SW480 (cell line): ENCODE measurements at regions not wholly inside any gene's neighbourhood (a gene's known extent, or its start where the extent isn't known, plus 50 kb on each side); places are given as distances from the start of the nearest gene placed in this dataset.

Experiments
- DNase-seq: peaks from one replicate; pipeline ENCODE4 v3.0.0-alpha.2; 2016; ENCODE audit warnings: low spot score

DNA sequence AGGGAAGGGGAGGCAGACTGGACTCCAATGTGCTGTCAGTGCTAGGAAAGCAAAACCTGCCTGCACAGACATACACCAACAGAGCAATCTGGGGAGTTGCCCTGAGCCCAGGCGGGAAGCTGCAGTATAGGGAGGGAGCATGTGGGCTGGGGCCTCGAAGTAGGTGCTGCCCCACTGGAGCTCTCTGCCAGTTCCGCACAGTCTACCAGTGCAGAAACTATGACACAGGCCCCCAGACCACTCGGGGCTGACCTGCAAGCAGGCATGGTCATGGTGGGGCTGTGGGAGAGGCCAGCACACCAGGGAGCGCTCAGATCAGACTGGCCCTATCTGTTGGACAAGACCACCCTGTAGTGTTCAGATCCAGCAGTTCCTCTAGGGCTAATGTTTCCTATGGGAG lies 344.1 kb upstream of the TRAM1L1 start:
- DNase-seq: no peak

DNA sequence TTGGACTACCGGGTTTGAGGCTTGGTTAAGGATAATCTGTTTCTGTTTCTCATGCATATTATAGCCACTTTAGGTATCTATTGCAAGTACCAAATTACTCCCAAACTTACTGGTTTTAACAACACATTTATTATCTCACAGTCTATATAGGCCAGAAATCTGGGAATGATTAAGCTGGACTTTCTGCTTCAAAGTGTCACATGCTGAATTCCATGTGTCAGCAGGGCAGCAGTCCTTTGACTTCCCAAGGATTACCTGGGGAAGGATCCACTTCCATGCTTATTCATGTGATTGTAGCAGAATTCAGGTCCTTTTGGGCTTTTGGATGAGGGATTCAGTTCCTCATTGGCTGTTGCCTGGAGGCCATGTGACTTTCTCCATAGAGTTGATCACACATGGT lies 349.0 kb upstream of the TRAM1L1 start:
- DNase-seq: no peak

DNA sequence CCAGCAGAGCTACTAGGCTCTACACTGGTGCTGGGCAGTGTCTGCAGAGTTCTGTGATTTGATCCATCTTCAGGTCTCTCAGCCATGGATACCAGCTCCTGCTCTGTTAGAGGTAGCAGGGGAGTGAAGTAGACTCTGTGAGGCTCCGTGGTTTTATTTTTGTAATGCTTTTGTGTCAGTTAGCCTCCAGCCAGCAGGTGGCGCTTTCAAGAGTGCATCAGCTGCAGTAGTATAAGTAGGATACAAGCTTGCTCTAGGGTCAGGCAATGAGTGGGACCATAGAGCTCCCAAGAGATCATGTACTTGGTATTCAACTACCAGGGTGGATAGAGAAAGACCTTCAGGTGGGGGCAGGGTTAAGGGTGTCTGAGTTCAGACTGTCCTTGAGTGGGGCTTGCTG lies 362.5 kb upstream of the TRAM1L1 start:
- no peak for DNase-seq

DNA sequence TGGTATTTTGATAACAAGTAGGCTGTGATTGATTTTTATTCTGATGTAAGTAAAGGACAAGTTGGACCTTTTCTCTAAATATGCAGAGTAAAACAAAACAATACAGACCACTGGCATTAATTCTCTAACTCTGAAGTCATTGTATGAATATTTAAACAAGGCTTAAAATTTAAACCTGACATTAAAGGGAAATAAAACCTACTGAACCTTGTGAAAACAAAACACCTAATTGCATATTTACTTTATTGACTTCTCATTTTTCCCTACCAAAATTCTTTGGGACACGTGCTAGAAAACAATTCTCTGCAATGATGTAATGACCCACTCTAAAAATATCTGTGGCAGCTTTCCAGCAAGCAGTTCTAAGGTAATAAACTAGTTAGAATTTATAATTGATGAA lies 369.7 kb upstream of the TRAM1L1 start:
- no peak for DNase-seq

DNA sequence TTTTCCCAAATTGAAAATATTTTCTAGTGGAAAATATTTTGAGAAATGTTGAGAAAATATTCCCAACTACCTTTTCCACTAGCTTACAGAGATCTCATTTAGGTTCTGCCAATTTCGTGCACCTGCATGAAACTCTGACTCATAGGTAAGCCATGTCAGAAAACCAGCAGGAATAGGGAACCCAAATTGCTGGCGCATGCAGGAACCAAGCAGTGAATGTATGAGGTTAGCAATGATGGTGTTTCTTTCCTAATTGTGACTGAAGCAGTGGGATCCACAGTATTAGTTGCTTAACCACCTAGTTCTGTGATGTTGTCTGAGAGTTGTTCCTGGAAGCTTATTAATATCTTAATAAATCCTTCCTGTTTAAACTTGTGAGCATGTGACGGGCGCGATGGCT lies 381.0 kb upstream of the TRAM1L1 start:
- DNase-seq: peak; percentile 46

DNA sequence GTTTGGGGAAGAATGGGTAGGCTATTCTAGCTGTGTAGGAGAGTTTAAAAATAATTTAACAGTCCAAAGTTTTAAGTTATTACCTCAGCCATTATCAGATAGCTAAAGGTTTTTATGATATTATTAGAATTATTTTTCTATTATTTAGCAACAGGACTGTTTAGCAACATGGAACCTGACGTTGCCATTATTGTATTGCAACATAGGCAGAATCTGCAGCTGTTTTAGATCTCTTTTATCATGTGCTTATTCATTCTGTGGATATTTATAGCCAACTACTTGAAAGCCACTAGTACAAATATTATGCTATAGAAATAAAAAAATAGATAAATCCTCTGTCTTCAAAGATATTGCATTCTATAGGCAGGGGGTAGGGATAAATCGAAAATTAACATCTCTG lies 382.0 kb upstream of the TRAM1L1 start:
- DNase-seq: no peak

DNA sequence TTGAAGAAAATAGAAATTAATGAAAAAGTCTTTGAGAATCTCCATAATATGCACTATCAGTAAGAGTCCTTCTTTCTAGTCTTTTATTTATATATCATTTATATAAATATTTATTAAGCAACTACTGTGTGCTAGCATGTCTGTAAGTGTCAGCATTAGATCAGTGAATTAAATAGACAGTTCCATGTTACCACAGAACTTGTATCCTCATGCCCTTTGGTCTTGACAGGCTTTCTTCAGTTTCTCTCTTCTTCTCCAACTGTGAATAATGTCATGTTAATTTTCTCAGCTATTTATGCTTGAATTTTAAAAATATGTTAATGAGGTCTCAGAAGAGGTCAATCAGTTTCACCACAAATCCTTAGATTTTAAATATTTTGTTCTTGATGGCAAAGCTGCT lies 389.6 kb upstream of the TRAM1L1 start:
- DNase-seq: no peak

DNA sequence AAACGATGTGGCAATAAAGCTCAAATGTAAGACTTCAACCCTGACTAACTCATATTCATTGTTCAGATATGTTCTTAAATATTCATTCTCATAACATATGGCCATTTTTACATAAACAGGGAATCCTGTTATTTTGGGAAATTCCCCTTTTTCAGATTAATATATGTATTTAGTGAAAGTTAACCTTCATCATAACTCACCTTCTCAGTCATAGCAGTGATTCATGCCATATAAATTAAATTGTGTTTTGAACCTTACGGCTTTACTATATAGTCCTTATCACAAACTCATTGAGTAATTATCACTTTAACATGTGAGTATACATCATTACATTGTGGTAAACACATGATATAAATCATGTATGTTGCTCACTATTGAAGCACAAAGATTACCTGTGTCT lies 392.5 kb upstream of the TRAM1L1 start:
- DNase-seq: no peak

DNA sequence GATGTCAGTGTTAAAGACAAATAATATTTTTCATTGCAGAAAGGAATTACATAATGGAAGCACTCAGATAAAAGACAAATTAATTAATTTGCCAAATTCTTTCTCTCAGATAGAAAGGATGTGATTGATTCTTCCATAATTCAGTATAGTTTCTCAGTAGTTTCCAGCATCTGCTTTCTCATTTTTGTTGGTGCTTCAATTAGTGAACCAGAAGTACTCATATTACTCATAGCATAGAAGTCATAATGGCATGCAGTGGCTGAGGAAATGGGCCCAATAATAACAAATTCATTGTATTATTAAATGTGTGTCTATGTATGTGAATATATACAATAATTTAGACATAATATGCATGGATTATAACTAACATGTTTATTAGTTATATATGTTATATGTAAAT lies 393.3 kb upstream of the TRAM1L1 start:
- DNase-seq: no peak

DNA sequence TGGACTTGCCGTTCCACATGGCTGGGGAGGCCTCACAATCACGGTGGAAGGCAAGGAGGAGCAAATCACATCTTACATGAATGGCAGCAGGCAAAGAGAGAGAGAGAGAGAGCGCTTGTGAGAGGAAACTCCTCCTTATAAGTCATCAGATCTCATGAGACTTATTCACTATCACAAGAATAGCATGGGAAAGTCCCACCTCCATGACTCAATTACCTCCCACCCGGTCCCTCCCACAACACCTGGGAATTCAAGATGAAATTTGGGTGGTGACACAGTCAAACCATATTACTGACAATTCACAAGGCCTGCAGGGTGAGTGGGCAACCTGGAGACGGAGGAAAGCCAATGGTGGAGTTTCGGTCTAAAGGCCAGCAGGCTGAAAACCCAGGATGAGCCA lies 394.3 kb upstream of the TRAM1L1 start:
- DNase-seq: no peak

DNA sequence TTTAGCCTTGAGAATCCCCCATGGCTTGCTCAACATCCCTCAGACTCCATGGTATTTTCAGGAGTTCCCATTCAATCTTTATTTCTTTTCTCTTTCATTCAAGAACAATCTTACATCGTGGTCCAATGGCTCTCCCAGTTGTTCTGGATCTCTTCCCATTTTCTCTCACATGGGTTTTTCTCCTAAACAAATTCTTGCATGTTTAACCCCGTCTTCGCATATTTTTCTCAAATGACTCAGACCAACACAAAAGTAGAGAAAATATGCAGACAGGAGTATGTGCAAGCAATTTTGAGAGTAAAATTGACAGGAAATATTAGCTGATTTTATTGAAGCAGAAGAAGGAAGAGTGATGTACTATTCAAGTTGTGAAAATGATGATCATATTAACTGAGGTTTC lies 396.4 kb upstream of the TRAM1L1 start:
- no peak for DNase-seq

DNA sequence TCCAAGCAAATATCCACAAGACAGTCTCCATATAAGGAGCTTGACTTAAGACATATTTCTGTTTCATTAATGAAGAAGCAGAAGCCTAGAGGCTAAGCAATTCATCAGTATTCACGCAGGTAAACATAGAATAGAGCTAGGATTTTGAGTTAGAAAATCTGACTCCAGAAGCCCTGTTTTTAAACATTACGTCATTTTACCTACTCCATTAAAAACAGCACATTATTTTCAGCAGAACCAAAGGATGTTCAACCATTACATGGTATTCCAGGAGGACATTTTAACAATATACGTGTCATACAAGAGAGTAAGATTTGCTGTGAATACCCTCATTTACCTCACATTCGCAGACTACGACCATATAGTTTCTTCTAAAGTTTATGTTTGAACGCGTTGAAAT lies 403.3 kb upstream of the TRAM1L1 start:
- no peak for DNase-seq

DNA sequence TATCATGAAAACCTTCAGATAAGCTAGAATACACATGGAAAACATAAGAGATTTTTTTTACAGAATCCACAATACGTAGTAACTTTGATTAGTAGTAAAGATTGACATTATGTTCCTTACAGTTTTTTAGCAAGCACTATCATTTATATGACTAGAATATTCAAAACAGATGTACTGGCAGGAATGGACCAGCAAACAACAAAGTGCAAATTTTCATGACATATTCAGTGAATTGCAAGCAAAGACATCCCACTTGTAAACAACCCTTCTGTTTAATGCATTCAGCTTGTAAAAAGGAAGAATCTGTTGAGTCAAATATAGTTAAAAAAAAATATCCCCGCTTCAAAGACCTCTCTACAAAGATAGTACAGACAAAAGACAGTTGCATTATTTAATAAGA lies 403.7 kb upstream of the TRAM1L1 start:
- no peak for DNase-seq

DNA sequence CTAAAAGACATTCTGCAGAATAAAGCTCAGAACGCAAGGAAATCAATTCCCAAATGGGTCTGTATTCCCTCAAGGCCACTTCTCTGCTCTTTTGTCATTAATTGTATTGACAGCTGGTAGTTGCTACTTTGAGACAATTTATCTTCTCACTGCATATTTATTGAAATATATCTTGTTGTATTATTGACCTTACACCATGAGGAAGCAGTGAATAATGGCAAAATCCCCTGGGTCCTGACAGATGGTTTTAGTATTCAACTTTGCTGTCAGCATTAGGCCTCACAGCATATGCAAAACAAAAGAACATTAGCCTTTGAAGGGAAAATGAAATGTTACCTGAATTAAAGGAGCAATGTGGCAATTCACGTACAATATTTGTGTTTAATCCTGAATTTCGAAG lies 406.1 kb upstream of the TRAM1L1 start:
- DNase-seq: no peak

DNA sequence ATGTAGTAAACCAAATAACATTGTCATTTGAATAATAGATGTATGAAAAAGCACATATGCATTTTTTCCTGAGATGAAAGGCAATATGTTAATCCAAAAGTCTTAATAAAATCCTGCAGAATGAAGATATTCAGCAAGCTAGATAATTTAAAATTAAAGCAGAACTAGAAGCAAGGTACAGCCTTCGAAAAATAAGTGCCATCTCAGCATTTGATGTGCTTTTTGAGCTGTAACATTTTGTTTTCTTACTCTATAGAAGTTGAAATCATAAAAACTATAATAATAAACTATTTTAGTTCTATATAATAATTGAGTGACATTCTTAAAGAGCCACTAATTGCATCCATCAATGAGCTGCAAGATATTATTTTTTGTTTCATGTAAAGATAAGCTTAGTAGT lies 410.4 kb upstream of the TRAM1L1 start:
- DNase-seq: no peak

DNA sequence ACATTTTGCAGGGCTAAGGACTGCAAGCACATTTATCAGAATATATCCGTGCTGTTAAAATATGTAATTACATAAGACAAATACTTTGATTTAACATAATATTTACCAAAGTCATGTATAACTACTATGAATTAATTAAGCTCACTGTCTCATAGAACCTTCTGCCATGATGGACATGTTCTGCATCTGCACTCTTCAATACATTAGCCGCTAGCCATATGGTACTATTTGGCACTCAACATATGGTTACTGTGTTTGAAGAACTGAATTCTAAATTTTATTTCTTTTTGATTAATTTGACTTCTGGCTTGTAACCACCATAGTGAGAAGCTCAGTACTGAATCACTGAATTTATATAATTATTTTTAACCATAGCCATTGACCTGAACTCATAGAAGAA lies 427.0 kb upstream of the TRAM1L1 start:
- DNase-seq: no peak

DNA sequence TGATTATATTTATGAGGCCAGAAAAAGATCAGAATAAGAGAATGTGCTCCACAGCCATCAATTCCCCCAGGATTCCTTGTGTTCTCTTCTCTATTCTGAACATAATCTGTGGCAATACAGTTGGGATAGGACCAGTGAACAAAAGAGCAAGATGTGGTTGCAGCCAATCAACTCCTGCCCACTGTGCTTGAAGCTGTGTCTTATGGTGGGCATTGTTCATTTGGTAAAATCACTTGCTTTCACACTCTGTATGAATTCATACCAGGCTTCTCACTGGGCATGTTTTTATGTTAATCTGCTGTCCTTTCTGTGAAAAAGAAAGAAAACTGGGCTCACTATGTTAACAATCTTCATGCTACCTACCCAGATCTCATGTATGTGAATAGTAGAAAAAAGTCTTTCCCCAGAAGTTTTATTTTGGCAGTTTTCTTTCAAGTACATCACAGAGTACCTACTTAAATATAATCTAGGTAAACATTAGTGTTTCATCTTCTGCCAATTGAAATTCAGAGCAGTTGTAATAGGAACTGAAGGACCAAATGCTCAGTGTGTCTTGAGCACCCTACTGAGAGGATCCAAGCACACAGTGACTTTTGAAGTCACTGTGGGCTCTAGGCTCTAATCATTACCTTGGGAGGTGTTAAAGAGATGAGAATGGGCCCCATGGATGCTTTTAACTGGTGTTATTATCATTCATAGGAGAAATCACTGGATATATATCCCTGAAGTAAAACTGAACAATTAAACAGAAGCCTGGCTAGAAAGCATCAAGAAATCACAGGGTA lies 429.2 kb upstream of the TRAM1L1 start:
- DNase-seq: no peak

DNA sequence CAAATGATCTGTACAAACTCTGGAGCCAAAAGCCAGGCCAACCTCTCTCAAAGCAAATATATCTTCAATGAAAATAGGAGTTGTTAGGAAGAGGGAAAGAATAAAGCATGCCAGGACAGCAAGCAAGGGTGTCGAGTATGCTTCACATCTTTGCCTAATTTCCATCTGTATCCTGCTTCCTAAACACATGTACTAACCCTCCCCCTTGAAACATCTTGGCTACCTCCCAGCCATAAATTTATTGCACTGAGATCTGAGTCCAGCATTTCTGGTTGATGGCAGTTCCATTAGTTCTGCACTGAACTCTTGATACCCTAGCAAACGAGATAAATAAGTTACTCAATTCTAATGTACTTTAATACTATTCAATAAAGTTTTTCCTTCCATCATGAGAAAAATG lies 430.5 kb upstream of the TRAM1L1 start:
- no peak for DNase-seq

DNA sequence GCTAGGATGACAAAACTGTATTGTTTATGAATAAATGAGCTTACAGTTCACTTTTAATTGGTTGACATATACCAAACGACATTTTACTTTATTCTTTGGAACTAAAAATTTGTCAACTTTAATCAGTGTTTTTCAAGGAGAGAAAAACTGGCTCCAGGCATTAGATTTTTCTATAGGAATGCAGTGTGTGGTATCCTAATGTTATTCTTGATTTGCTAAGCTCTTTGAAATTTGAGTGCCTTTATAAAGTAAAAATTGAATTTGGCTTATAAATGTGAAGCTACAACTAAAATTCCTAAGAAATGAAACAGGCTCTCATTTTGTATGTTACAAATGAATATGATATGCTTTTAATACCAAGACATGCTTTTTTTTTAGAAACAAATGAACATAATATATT lies 442.2 kb upstream of the TRAM1L1 start:
- no peak for DNase-seq

DNA sequence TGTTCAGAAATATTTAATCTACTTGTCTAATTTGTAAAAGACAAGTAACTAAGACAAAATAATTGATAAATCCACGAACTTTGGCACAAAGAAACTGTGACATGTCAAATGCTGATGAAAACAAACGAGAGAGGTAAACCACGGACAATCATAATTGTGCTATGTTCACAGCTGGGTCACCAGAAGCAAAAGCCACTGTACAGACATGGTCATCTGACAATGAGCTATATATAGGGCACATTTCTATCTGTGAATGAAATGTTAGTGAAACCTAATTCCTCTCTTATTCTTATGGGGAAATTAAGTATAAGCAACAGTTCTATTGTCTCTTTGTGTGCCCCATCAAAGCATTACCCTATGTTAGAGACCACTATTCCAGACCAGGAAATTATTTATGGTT lies 444.0 kb upstream of the TRAM1L1 start:
- no peak for DNase-seq

DNA sequence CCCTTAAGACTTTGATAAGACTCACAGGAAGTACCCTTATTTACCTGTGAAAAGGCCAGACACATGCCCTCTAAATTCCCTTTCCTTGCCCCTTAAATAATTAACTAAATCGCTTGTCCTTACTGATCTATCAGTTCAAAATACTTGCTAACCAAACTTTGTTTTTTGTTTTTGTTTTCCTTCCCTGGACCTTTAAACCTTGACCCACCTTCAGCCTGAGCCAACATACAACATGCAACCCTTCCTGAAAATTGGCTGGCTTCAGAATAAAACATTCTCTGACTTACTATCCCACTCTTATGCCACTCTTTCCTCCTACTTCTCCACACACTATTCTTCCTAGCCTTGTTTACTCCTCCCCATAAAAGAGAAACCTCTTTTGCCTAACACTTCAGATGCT lies 448.1 kb upstream of the TRAM1L1 start:
- DNase-seq: no peak

DNA sequence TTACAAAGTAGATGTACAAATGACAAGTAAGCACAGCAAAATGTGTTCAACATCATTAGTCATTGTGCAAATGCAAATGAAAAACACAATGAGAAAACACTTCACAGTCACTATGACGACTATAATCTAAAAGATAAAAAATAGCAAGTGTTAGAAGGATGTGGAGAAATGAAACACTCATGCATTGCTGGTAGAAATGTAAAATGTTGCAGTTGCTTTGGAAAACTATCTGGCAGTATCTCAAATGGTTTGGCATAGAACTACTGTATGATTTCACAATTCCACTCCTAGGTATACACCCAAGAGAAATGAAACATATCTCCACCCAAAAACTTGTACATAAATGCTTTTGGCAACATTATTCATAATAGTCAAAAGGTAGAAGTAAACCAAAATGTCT lies 459.7 kb upstream of the TRAM1L1 start:
- DNase-seq: no peak

DNA sequence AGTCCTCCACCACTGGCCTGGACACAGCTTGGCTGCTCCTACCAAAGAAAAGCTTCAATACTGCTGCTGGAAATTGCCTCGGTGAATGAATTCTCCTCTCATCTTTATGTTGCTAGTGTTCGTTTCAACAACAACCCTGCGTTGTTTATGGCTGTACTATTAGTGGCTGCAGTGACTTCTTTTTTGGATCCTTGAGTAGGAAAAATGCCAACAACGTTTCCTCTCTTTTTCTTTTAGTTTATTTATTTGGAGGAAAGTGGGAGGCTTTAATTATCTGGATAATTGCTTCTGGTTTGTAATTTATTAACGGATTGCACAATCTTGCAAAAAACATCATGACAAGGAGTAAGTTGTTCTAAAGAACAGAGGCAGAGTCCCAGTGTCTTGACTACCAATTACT lies 464.1 kb upstream of the TRAM1L1 start:
- DNase-seq: no peak

DNA sequence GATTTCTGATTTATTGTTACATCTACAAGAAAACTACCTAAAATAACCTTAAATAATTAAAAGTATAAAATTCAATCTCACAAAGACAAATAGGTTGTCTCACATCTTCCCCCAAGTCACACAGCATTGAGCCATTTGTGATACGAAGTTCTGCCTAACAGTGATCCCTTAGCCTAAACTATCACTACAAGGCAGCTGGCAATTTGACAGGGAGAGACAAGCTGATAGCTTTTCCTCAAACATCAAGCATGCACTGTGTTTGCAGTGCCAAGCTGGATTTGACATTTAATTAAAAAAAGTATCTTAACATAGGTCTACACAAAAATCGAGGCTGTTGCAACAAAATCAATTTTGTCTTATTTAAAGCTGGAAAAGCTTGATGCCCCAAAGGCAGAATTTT lies 464.7 kb upstream of the TRAM1L1 start:
- no peak for DNase-seq

DNA sequence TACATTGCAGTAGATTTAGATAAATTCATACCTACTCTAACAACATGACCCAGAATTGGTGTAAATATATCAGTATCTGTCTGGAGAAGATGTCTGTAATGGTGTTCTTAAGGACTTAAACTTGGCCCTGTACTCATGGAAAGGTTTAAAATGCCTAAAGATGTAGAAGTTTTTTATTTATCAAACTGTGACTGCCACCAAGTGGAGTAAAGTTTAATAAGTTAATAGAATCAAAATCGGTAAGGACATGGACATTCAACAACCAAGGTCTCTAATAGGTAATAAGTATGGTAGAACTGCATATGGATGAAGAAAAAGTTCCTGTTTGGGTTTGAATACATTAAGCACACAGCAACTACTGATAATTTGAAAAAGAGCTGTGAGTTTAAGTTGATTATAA lies 474.0 kb upstream of the NDST3 start:
- peak; percentile 22 for DNase-seq
